Cardiac fibroblast (primary cell): ENCODE measurements at regions not wholly inside any gene's neighbourhood (a gene's known extent, or its start where the extent isn't known, plus 50 kb on each side); places are given as distances from the start of the nearest gene placed in this dataset.
"Not testable (repeated sequence)": the region's sequence is repeated elsewhere in the genome, so short reads cannot be mapped to it uniquely, and the experiment has no call there.

Experiments used
- DNase-seq, 2 donors: peaks; one replicate each; pipeline versions ENCODE4 v3.0.0 to v3.0.0-alpha.2; 2010; ENCODE audit warnings: low read depth in 2 of 2
- H3K4me3 ChIP-seq, 2 donors: replicated peaks in 1 of 2; 1 replicate in 1 of 2; 2 replicates in 1 of 2; pipeline ENCODE4 v1.5.1; 2011; ENCODE audit warnings: low read depth in 2 of 2, low read length in 2 of 2, mild to moderate bottlenecking in 2 of 2, moderate library complexity in 1 of 2
- TF ChIP-seq, protein P1 (sequence below): IDR thresholded peaks from one replicate; pipeline ENCODE4 v1.5.1; 2011; ENCODE audit warnings: low read depth, mild to moderate bottlenecking, low read length, inconsistent platforms

DNA sequence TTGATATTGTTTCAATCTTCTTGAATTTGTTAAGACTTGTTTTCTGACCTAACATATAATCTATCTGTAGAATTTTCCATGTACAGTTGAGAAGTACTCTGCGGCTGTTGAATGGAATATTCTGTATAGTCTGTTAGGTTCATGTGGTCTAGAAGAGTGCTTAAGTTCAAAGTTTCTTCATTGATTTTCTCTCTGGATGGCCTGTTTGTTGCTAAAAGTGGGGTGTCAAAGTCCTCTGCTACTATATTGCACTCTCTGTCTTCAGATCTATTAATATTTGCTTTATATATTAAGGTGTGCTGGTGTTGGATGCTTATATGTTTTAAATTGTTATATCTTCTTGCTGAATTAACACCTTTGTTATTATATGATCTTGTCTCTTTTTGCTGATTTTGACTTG, 290.9 kb upstream of the STXBP6 start:
- TF ChIP-seq, protein P1, sequence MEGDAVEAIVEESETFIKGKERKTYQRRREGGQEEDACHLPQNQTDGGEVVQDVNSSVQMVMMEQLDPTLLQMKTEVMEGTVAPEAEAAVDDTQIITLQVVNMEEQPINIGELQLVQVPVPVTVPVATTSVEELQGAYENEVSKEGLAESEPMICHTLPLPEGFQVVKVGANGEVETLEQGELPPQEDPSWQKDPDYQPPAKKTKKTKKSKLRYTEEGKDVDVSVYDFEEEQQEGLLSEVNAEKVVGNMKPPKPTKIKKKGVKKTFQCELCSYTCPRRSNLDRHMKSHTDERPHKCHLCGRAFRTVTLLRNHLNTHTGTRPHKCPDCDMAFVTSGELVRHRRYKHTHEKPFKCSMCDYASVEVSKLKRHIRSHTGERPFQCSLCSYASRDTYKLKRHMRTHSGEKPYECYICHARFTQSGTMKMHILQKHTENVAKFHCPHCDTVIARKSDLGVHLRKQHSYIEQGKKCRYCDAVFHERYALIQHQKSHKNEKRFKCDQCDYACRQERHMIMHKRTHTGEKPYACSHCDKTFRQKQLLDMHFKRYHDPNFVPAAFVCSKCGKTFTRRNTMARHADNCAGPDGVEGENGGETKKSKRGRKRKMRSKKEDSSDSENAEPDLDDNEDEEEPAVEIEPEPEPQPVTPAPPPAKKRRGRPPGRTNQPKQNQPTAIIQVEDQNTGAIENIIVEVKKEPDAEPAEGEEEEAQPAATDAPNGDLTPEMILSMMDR = no peak
- no peak overlapping the region for H3K4me3 ChIP-seq
- DNase-seq = no peak

DNA sequence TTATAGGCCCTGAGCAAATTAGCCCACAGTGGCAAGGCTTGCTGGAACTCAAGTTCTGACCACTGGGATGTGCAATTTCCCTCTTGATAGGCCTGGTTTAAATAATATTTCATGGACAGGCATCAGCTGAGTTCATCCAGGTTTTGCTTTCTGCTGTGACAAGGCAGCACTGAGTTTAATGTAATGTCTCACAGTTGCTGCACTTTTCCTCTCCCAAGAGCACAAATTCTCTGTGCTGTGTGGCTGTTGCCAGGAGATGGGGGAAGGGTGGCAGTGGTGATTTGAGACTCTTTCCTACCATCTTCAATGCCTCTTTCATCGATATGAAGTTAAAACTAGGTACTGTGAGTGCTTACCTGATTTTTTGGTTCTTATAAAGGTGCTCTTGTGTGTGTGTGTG, 272.8 kb upstream of the STXBP6 start:
- TF ChIP-seq, protein P1 = no peak
- no peak for DNase-seq
- H3K4me3 ChIP-seq = no peak overlapping the region

DNA sequence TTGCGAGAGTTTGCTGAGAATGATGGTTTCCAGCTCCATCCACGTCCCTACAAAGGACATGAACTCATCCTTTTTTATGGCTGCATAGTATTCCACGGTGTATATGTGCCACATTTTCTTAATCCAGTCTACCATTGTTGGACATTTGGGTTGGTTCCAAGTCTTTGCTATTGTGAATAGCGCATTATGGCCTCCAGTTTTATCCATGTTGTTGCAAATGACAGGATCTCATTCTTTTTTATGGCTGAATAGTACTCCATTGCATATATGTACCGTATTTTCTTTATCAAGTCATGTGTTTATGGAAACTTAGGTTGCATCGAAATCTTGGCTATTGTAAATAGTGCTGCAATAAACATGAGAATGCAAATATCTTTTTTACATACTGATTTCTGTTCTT, 266.1 kb upstream of the STXBP6 start:
- H3K4me3 ChIP-seq, DNase-seq: not testable (repeated sequence)

DNA sequence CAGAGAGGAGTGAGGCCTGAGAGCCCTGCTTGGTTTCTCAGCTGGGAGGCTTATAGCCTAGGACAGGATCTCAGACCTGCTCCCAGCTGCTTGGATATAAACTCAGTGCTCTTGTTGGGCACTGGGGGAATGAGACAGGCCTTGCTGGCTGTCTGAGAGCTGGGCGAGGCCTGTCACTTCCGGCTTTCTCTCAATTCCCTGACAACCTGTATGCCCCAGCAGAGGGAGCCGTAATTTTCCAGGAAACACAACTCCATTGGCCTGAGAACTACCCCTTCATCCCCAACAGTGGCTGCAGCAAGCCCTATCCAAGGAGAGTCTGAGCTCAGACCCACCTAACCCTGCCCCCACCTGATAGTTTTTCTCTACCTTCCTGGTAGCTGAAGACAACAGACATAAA, 258.3 kb upstream of the STXBP6 start:
- TF ChIP-seq, protein P1 = no peak
- H3K4me3 ChIP-seq = no peak overlapping the region

DNA sequence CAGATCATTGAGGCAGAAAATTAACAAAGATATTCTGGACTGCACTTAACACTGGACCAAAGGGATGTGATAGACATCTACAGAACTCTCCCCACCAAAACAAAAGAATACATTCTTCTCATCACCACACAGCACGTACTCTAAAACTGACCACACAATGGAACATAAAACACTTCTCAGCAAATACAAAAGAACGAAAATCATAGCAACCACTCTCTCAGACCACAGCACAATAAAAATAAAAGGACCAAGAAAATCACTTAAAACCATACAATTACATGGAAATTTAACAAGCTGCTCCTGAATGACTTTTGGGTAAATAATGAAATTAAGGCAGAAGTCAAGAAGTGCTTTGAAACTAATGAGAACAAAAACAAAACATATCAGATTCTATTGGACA, 254.0 kb upstream of the STXBP6 start:
- no peak overlapping the region for H3K4me3 ChIP-seq
- TF ChIP-seq, protein P1 = no peak
- DNase-seq = no peak

More for the DNA sequence above, 258.3 kb upstream of the STXBP6 start:
- no peak for DNase-seq

DNA sequence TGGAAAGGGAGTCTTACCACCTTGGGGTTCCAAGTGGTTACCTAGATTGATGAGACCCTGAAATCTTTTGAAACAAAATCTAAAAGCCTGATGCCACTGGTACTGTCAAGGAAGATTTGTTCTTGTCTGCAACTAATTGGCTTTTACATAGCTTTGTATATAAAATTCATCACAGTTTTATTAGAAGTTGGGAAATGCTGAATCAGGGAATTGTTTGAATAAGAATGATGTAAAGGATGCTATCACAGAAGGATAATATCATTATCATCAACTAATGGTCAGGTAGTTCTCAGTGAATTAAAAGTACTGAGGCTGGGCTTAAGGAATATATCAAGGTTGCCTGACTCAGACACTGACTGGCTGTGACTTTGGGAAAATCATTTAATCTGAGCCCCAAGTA, 248.3 kb upstream of the STXBP6 start:
- no peak for DNase-seq
- no peak overlapping the region for H3K4me3 ChIP-seq
- TF ChIP-seq, protein P1 = no peak

DNA sequence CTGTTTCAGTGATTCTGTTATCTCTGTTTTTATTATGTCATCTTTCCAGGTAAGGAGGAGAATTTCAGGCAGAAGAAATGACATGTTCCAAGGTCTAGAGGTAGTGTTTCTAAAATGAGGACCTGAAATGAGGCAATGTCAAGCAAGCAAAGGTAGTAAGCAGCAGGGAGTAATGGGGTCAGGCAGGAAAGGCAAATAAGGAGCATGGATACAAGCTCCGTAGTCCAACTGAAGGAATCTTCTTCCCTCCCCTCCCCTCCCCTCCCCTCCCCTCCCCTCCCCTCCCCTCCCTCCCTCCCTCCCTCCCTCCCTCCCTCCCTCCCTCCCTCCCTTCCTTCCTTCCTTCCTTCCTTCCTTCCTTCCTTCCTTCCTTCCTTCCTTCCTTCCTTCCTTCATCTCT, 240.2 kb upstream of the STXBP6 start:
- DNase-seq, H3K4me3 ChIP-seq: not testable (repeated sequence)

DNA sequence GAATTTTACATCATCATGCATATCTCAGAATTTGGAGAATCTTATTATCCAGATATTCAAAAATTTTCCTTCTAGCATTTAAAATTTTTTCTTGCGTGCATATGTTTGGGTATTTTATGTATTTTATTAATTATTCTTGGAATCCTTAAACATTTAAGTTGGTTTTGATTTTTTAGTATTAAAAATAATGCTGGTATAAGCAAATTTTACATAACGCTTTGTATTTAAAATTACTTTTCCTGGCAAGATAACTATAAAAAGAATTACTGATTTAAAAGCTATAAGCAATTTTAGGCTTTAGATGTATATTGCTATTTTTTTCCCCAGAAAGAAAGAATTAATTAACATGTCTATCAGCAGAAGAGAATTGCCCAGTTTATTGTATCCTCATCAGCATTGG, 224.6 kb upstream of the STXBP6 start:
- TF ChIP-seq, protein P1 = no peak
- no peak overlapping the region for H3K4me3 ChIP-seq
- no peak for DNase-seq
